PFSK-1 (cell line): ENCODE measurements at regions not wholly inside any gene's neighbourhood (a gene's known extent, or its start where the extent isn't known, plus 50 kb on each side); places are given as distances from the start of the nearest gene placed in this dataset.

ENCODE experiments used
- TAF1 ChIP-seq: IDR thresholded peaks from 2 replicates; pipeline ENCODE4 v1.6.1; 2012; ENCODE audit warnings: low read length, control low read depth, borderline replicate concordance; ENCODE audit not compliant: insufficient read depth
- TF ChIP-seq, protein P1 (sequence below), 2 experiments: IDR thresholded peaks; 2 replicates each; pipeline versions ENCODE4 v1.6.1 to v1.8.0; 2011 to 2012; ENCODE audit warnings: low read depth in 2 of 2, low read length in 2 of 2, control low read depth in 1 of 2, inconsistent platforms in 1 of 2, mild to moderate bottlenecking in 1 of 2, moderate library complexity in 1 of 2; ENCODE audit not compliant: insufficient read depth in 1 of 2

DNA sequence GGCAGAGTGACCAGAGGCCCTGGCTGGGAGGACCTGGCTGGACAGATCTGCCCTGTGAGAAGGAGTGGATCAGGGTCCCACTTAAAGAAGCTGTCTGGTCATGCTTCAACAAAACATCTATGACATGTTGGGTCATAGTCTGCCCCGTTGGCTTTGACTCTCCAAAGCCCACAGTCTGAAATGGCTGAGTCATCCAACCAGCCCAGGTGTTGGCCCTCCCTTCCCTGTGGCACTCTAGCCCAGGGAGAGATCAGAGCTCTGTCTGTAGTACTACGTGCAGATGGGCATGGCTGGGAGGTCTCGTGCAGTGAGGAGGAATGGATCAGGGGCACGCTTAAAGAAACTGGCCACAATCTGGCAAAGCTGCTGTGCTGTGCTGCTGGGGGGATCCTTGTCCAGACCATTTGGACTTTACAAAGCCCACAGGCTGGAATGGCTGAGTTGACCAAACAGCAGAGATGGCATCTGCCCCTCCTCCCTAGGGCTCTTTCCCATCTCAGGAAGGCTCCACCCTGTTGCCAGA is 206.1 kb downstream of the TUSC1 start:
- no peak for TF ChIP-seq TAF1
- TF ChIP-seq, protein P1, sequence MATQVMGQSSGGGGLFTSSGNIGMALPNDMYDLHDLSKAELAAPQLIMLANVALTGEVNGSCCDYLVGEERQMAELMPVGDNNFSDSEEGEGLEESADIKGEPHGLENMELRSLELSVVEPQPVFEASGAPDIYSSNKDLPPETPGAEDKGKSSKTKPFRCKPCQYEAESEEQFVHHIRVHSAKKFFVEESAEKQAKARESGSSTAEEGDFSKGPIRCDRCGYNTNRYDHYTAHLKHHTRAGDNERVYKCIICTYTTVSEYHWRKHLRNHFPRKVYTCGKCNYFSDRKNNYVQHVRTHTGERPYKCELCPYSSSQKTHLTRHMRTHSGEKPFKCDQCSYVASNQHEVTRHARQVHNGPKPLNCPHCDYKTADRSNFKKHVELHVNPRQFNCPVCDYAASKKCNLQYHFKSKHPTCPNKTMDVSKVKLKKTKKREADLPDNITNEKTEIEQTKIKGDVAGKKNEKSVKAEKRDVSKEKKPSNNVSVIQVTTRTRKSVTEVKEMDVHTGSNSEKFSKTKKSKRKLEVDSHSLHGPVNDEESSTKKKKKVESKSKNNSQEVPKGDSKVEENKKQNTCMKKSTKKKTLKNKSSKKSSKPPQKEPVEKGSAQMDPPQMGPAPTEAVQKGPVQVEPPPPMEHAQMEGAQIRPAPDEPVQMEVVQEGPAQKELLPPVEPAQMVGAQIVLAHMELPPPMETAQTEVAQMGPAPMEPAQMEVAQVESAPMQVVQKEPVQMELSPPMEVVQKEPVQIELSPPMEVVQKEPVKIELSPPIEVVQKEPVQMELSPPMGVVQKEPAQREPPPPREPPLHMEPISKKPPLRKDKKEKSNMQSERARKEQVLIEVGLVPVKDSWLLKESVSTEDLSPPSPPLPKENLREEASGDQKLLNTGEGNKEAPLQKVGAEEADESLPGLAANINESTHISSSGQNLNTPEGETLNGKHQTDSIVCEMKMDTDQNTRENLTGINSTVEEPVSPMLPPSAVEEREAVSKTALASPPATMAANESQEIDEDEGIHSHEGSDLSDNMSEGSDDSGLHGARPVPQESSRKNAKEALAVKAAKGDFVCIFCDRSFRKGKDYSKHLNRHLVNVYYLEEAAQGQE (IDR thresholded peaks at IDR 0.05; ENCODE audit: insufficient read depth in 1 of 2, low read depth in 2 of 2, low read length in 2 of 2): no peak
